PC-9 (cell line): ENCODE measurements at regions not wholly inside any gene's neighbourhood (a gene's known extent, or its start where the extent isn't known, plus 50 kb on each side); places are given as distances from the start of the nearest gene placed in this dataset.

ENCODE experiments used
- BruUV-seq: library from RNA; stranded (reverse); fragments of 400-500 nt; replicated peaks from 2 replicates; lab custom pipeline; 2021; lab: Mats Ljungman, UMichigan
- CTCF ChIA-PET: fragments of 300-600 bp; sonication (Branson Sonifier 250); formaldehyde crosslinking; loops from one replicate; lab custom pipeline; 2022; ENCODE audit warnings: antibody characterized with exemption; lab: Charles Lee
- POLR2A ChIA-PET: fragments of 300-600 bp; sonication (Branson Sonifier 250); formaldehyde crosslinking; loops from one replicate; lab custom pipeline; 2022; ENCODE audit warnings: antibody characterized with exemption; ENCODE audit not compliant: unreplicated experiment; lab: Charles Lee
- DNase-seq, 2 experiments: peaks; one replicate each; pipeline versions ENCODE4 v3.0.0 to v3.0.0-alpha.2; 2015 to 2022; ENCODE audit warnings: mixed read lengths in 1 of 2
- H2AFZ ChIP-seq: fragments of 200-600 bp; sonication (generic); 2 replicates; pipeline ENCODE4 v1.8.1; 2017; ENCODE audit warnings: antibody characterized with exemption
- H3F3A ChIP-seq: fragments of 200-600 bp; sonication (generic); 2 replicates; pipeline ENCODE4 v1.8.1; 2017; ENCODE audit warnings: antibody characterized with exemption, mild to moderate bottlenecking, low read depth; ENCODE audit not compliant: insufficient read depth
- H3K27ac ChIP-seq: fragments of 200-600 bp; sonication (generic); 2 replicates; pipeline ENCODE4 v1.6.1; 2016; ENCODE audit warnings: mixed run types
- H3K27me3 ChIP-seq: fragments of 200-600 bp; sonication (generic); 2 replicates; pipeline ENCODE4 v1.6.1; 2016; ENCODE audit warnings: low read depth, mixed run types; ENCODE audit not compliant: insufficient read depth
- H3K36me3 ChIP-seq: fragments of 200-600 bp; sonication (generic); 2 replicates; pipeline ENCODE4 v1.6.1; 2016; ENCODE audit warnings: low read depth, mixed run types
- H3K4me1 ChIP-seq: fragments of 200-600 bp; sonication (generic); replicated peaks from 2 replicates; pipeline ENCODE4 v1.6.1; 2016; ENCODE audit warnings: mixed run types; ENCODE audit not compliant: insufficient read depth
- H3K4me2 ChIP-seq: fragments of 200-600 bp; sonication (generic); 2 replicates; pipeline ENCODE4 v1.6.1; 2017; ENCODE audit warnings: mixed run types
- H3K4me3 ChIP-seq: fragments of 200-600 bp; sonication (generic); 2 replicates; pipeline ENCODE4 v1.6.1; 2016; ENCODE audit warnings: mixed run types
- H3K79me2 ChIP-seq: fragments of 200-600 bp; sonication (generic); 2 replicates; pipeline ENCODE4 v1.6.1; 2017; ENCODE audit warnings: low read depth, mixed run types
- H3K9me2 ChIP-seq: fragments of 200-600 bp; sonication (generic); 2 replicates; pipeline ENCODE4 v1.8.1; 2017; ENCODE audit warnings: mild to moderate bottlenecking; ENCODE audit not compliant: insufficient read depth
- H3K9me3 ChIP-seq: fragments of 200-600 bp; sonication (generic); 2 replicates; pipeline ENCODE4 v1.8.1; 2016; ENCODE audit warnings: low read depth; ENCODE audit not compliant: insufficient read depth
- H4K20me1 ChIP-seq: fragments of 200-600 bp; sonication (generic); 2 replicates; pipeline ENCODE4 v1.8.1; 2017; ENCODE audit not compliant: insufficient read depth
- EZH2 ChIP-seq: fragments of 200-600 bp; sonication (generic); IDR thresholded peaks from 2 replicates; pipeline ENCODE4 v1.8.0; 2017; ENCODE audit warnings: antibody characterized with exemption, low read depth
- intact Hi-C: fragments of 100-400 bp; cut with micrococcal nuclease; formaldehyde crosslinking; loops from one replicate; pipeline ENCODE4 v1.10.0; 2022; ENCODE audit not compliant: unreplicated experiment
- TF ChIP-seq, protein P1 (sequence below): fragments of 200-600 bp; sonication (generic); conservative IDR thresholded peaks from 2 replicates; pipeline ENCODE4 v1.6.1; 2017; ENCODE audit warnings: mixed run types, antibody characterized with exemption, mild to moderate bottlenecking, moderate library complexity

DNA sequence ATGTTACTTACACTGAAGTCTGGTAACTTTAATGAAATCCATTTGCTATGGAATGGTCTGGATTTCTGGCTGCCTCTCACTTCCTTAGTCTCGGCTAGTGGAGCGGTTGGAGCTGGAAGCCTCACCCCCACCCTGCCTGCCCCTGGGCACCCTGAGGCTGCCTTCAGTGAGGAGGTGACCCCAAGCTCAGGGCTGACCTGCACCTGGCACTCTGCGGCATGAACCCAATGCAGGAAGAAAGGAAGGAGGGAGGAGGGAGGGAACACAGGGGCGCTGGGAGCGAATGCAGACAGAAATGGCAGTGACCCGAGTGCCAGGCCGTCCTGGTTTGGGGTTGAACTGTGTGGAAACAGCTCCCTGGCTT lies 353.1 kb downstream of the TMEM121 start:
- no peaks in the 10 kb centered on the region for H3K79me2 ChIP-seq
- H3K4me3 ChIP-seq: no peak overlapping the region
- H3F3A ChIP-seq: no peaks in the 10 kb centered on the region
- BruUV-seq: no TSS peak
- no peak overlapping the region for H3K4me2 ChIP-seq
- no peaks in the 10 kb centered on the region for H3K9me3 ChIP-seq
- H3K27me3 ChIP-seq: peaks cover 84% of the 10 kb centered on the region
- no peaks in the 10 kb centered on the region for H3K36me3 ChIP-seq
- CTCF ChIA-PET: no interaction called here
- H2AFZ ChIP-seq: no peak overlapping the region
- H3K27ac ChIP-seq: no peak overlapping the region
- no peak for DNase-seq
- H3K9me2 ChIP-seq: no peaks in the 10 kb centered on the region
- TF ChIP-seq, protein P1, sequence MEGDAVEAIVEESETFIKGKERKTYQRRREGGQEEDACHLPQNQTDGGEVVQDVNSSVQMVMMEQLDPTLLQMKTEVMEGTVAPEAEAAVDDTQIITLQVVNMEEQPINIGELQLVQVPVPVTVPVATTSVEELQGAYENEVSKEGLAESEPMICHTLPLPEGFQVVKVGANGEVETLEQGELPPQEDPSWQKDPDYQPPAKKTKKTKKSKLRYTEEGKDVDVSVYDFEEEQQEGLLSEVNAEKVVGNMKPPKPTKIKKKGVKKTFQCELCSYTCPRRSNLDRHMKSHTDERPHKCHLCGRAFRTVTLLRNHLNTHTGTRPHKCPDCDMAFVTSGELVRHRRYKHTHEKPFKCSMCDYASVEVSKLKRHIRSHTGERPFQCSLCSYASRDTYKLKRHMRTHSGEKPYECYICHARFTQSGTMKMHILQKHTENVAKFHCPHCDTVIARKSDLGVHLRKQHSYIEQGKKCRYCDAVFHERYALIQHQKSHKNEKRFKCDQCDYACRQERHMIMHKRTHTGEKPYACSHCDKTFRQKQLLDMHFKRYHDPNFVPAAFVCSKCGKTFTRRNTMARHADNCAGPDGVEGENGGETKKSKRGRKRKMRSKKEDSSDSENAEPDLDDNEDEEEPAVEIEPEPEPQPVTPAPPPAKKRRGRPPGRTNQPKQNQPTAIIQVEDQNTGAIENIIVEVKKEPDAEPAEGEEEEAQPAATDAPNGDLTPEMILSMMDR: no peak
- no peak for TF ChIP-seq EZH2
- intact Hi-C loops: no loop called here
- H3K4me1 ChIP-seq: no peaks in the 10 kb centered on the region
- POLR2A ChIA-PET: no interaction called here
- H4K20me1 ChIP-seq: no peaks in the 10 kb centered on the region

DNA sequence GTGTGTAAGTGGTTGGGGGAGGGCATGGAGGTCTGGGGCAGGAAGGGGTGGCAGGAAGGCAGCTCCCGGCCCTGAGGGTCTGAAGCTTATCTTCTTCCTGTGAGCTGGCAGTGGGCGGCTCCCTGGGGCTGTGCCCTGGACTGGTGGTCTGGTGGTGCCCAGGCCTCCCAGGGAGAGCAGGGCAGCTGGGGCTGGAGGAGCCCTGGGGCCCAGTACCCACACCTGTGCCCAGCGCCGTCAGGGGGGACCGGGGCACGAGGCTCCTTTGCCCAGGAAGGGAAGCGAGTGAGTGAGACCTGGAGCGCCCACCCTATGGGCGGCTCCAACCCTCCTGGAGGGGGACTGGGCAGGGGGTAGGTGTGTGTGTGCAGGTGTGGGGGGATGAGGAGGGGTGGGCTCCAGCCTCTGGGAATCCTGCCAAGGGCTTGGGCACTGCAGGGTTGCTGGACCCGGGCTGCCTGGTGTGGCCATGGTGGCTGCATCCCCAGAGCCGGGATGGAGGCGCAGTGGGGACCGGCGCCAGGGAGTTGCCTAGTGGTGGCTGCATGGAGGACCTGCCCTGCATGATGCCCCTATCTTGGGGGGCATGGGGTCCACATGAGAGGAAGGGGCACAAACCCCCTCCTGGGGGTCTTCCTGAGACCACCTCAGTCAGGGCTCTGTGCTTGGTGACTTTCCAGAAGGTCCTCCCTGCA lies 353.6 kb downstream of the TMEM121 start:
- H3K36me3 ChIP-seq: no peaks in the 10 kb centered on the region
- no TSS peak for BruUV-seq
- H3K4me1 ChIP-seq: no peaks in the 10 kb centered on the region
- H3K27ac ChIP-seq: no peak overlapping the region
- intact Hi-C loops: no loop called here
- no peaks in the 10 kb centered on the region for H3K9me3 ChIP-seq
- ChIA-PET CTCF (no interaction called here), POLR2A (no interaction called here)
- no peaks in the 10 kb centered on the region for H3F3A ChIP-seq
- no peaks in the 10 kb centered on the region for H3K79me2 ChIP-seq
- DNase-seq: no peak
- H3K27me3 ChIP-seq: peaks cover 84% of the 10 kb centered on the region
- H3K4me2 ChIP-seq: no peak overlapping the region
- no peaks in the 10 kb centered on the region for H3K9me2 ChIP-seq
- no peaks in the 10 kb centered on the region for H4K20me1 ChIP-seq
- no peak overlapping the region for H2AFZ ChIP-seq
- TF ChIP-seq EZH2: no peak
- TF ChIP-seq, protein P1: no peak
- no peak overlapping the region for H3K4me3 ChIP-seq

GRCh38 chr14:105880616-105881015 lies 354.2 kb downstream of the TMEM121 start:
- intact Hi-C loops: no loop called here
- no peaks in the 10 kb centered on the region for H3K9me3 ChIP-seq
- ChIA-PET CTCF (no interaction called here), POLR2A (no interaction called here)
- H3K27me3 ChIP-seq: peaks cover 84% of the 10 kb centered on the region
- H3K79me2 ChIP-seq: no peaks in the 10 kb centered on the region
- no peaks in the 10 kb centered on the region for H3K36me3 ChIP-seq
- BruUV-seq: no TSS peak
- H3K4me3 ChIP-seq: no peak overlapping the region
- H2AFZ ChIP-seq: no peak overlapping the region
- no peak overlapping the region for H3K4me2 ChIP-seq
- H3K9me2 ChIP-seq: no peaks in the 10 kb centered on the region
- H3K4me1 ChIP-seq: no peaks in the 10 kb centered on the region
- no peak for DNase-seq
- TF ChIP-seq EZH2: no peak
- TF ChIP-seq, protein P1: no peak
- H3F3A ChIP-seq: no peaks in the 10 kb centered on the region
- H4K20me1 ChIP-seq: no peaks in the 10 kb centered on the region
- no peak overlapping the region for H3K27ac ChIP-seq
